SK-N-SH treated with all-trans-retinoic acid at 6 μM for 48 hours (cell line): ENCODE measurements at regions not wholly inside any gene's neighbourhood (a gene's known extent, or its start where the extent isn't known, plus 50 kb on each side); places are given as distances from the start of the nearest gene placed in this dataset.

ENCODE experiments used
- ATAC-seq: fragments of 200-7000 bp; cut with Tn5 transposase; 3 replicates; pipeline ENCODE4 v1.9.1; 2020; ENCODE audit warnings: mild to moderate bottlenecking, moderate library complexity
- ARNTL ChIP-seq: fragments of 450-650 bp; formaldehyde crosslinking; IDR thresholded peaks from 2 replicates; pipeline ENCODE4 v1.5.0; 2020; ENCODE audit warnings: low read depth, mild to moderate bottlenecking, moderate library complexity, borderline replicate concordance
- BACH2 ChIP-seq: fragments of 250-450 bp; sonication (Bioruptor Pico); IDR thresholded peaks from 2 replicates; pipeline ENCODE4 v1.9.0; 2021; ENCODE audit warnings: mild to moderate bottlenecking, borderline replicate concordance
- CREB5 ChIP-seq: fragments of 250-450 bp; sonication (Bioruptor Pico); IDR thresholded peaks from 2 replicates; pipeline ENCODE4 v1.5.1; 2020; ENCODE audit warnings: low read depth, mild to moderate bottlenecking, moderate library complexity
- CSDC2 ChIP-seq: fragments of 250-450 bp; sonication (Bioruptor Pico); IDR thresholded peaks from 2 replicates; pipeline ENCODE4 v1.5.0; 2020; ENCODE audit warnings: mild to moderate bottlenecking, moderate library complexity
- CSRNP3 ChIP-seq: fragments of 250-450 bp; sonication (Bioruptor Pico); IDR thresholded peaks from 2 replicates; pipeline ENCODE4 v1.5.1; 2021; ENCODE audit warnings: mild to moderate bottlenecking, moderate library complexity
- ESRRG ChIP-seq: fragments of 250-450 bp; sonication (Bioruptor Pico); IDR thresholded peaks from 2 replicates; pipeline ENCODE4 v1.6.1; 2021; ENCODE audit warnings: mild to moderate bottlenecking
- GLIS3 ChIP-seq: fragments of 250-450 bp; sonication (Bioruptor Pico); IDR thresholded peaks from 2 replicates; pipeline ENCODE4 v1.5.0; 2020; ENCODE audit warnings: mild to moderate bottlenecking, moderate library complexity
- ISL1 ChIP-seq: fragments of 250-450 bp; sonication (Bioruptor Pico); IDR thresholded peaks from 2 replicates; pipeline ENCODE4 v2.1.2; 2022; ENCODE audit warnings: mild to moderate bottlenecking, moderate library complexity
- OSR1 ChIP-seq: fragments of 250-450 bp; sonication (Bioruptor Pico); IDR thresholded peaks from 2 replicates; pipeline ENCODE4 v1.8.0; 2022; ENCODE audit warnings: moderate library complexity, mild to moderate bottlenecking, inconsistent platforms
- PATZ1 ChIP-seq: fragments of 250-450 bp; sonication (Bioruptor Pico); IDR thresholded peaks from 2 replicates; pipeline ENCODE4 v1.8.0; 2020; ENCODE audit warnings: mild to moderate bottlenecking, moderate library complexity, borderline replicate concordance
- POU6F1 ChIP-seq: fragments of 250-450 bp; sonication (Bioruptor Pico); IDR thresholded peaks from 2 replicates; pipeline ENCODE4 v1.8.0; 2021; ENCODE audit warnings: low read depth, mild to moderate bottlenecking, moderate library complexity, borderline replicate concordance
- PPARA ChIP-seq: fragments of 250-450 bp; sonication (Bioruptor Pico); IDR thresholded peaks from 2 replicates; pipeline ENCODE4 v1.5.0; 2020; ENCODE audit warnings: mild to moderate bottlenecking, borderline replicate concordance
- RARB ChIP-seq: fragments of 250-450 bp; sonication (Bioruptor Pico); IDR thresholded peaks from 2 replicates; pipeline ENCODE4 v1.8.0; 2021; ENCODE audit warnings: mild to moderate bottlenecking, moderate library complexity
- SNAI2 ChIP-seq: fragments of 250-450 bp; sonication (Bioruptor Pico); IDR thresholded peaks from 2 replicates; pipeline ENCODE4 v1.5.0; 2020; ENCODE audit warnings: mild to moderate bottlenecking, moderate library complexity
- TOX ChIP-seq: fragments of 250-450 bp; sonication (Bioruptor Pico); IDR thresholded peaks from 2 replicates; pipeline ENCODE4 v1.8.0; 2021; ENCODE audit warnings: mild to moderate bottlenecking, moderate library complexity, borderline replicate concordance
- TSHZ2 ChIP-seq: fragments of 250-450 bp; sonication (Bioruptor Pico); IDR thresholded peaks from 2 replicates; pipeline ENCODE4 v1.5.0; 2020; ENCODE audit warnings: mild to moderate bottlenecking, moderate library complexity
- ZC3H10 ChIP-seq: fragments of 250-450 bp; sonication (Bioruptor Pico); IDR thresholded peaks from 2 replicates; pipeline ENCODE4 v1.5.1; 2021; ENCODE audit warnings: mild to moderate bottlenecking, moderate library complexity
- ZFP3 ChIP-seq: fragments of 250-450 bp; sonication (Bioruptor Pico); IDR thresholded peaks from 2 replicates; pipeline ENCODE4 v1.5.0; 2020; ENCODE audit warnings: mild to moderate bottlenecking, moderate library complexity
- ZFP30 ChIP-seq: fragments of 450-650 bp; formaldehyde crosslinking; IDR thresholded peaks from 2 replicates; pipeline ENCODE4 v1.5.0; 2022; ENCODE audit warnings: mild to moderate bottlenecking, moderate library complexity
- ZNF565 ChIP-seq: fragments of 450-650 bp; formaldehyde crosslinking; conservative IDR thresholded peaks from 2 replicates; pipeline ENCODE4 v1.5.0; 2020; ENCODE audit warnings: low read depth, mild to moderate bottlenecking, moderate library complexity
- ZNF70 ChIP-seq: fragments of 450-650 bp; formaldehyde crosslinking; IDR thresholded peaks from 2 replicates; pipeline ENCODE4 v1.5.0; 2020; ENCODE audit warnings: mild to moderate bottlenecking, moderate library complexity
- ZNF8 ChIP-seq: fragments of 450-650 bp; formaldehyde crosslinking; IDR thresholded peaks from 2 replicates; pipeline ENCODE4 v1.5.0; 2020; ENCODE audit warnings: mild to moderate bottlenecking, moderate library complexity

- TF ChIP-seq ZNF8 (CRISPR knock-in tag) (no peak), ISL1 (CRISPR knock-in tag) (no peak), ZFP30 (CRISPR knock-in tag) (no peak), CSDC2 (CRISPR knock-in tag) (no peak)
- no peak for ATAC-seq
Observed at GRCh38 chr2:177314722-177315264, 50.3 kb upstream of the NFE2L2 start.

- TF ChIP-seq TOX (CRISPR knock-in tag) (no peak), ARNTL (CRISPR knock-in tag) (no peak), ZFP3 (CRISPR knock-in tag) (no peak), ZNF8 (CRISPR knock-in tag) (no peak), CREB5 (no peak), CSRNP3 (CRISPR knock-in tag) (no peak), ISL1 (CRISPR knock-in tag) (no peak), ZNF70 (CRISPR knock-in tag) (no peak), PATZ1 (CRISPR knock-in tag) (no peak), ZFP30 (CRISPR knock-in tag) (no peak), ZC3H10 (CRISPR knock-in tag) (no peak), POU6F1 (CRISPR knock-in tag) (no peak), TSHZ2 (no peak), GLIS3 (no peak), BACH2 (CRISPR knock-in tag) (no peak)
- ATAC-seq, result no peak
Observed at GRCh38 chr2:177315364-177315763, 50.8 kb upstream of the NFE2L2 start.

GRCh38 chr2:177316756-177317155 lies 52.2 kb upstream of the NFE2L2 start:
- TF ChIP-seq SNAI2 (CRISPR knock-in tag) (no peak), POU6F1 (CRISPR knock-in tag) (no peak), ZNF8 (CRISPR knock-in tag) (no peak), RARB (CRISPR knock-in tag) (no peak), BACH2 (CRISPR knock-in tag) (no peak), ZFP30 (CRISPR knock-in tag) (no peak), CSDC2 (CRISPR knock-in tag) (no peak), PATZ1 (CRISPR knock-in tag) (no peak), ESRRG (no peak), ZC3H10 (CRISPR knock-in tag) (no peak), TOX (CRISPR knock-in tag) (no peak), ISL1 (CRISPR knock-in tag) (no peak), OSR1 (CRISPR knock-in tag) (no peak), ZNF565 (CRISPR knock-in tag) (no peak), CREB5 (no peak), ARNTL (CRISPR knock-in tag) (no peak), PPARA (no peak)

More at GRCh38 chr2:177316756-177317155, 52.2 kb upstream of the NFE2L2 start:
- ATAC-seq, result no peak
